IPS-11a (cell line): ENCODE measurements at regions not wholly inside any gene's neighbourhood (a gene's known extent, or its start where the extent isn't known, plus 50 kb on each side); places are given as distances from the start of the nearest gene placed in this dataset.
"Not testable (repeated sequence)": the region's sequence is repeated elsewhere in the genome, so short reads cannot be mapped to it uniquely, and the experiment has no call there.

ENCODE experiments used
- H3K4me3 ChIP-seq: one replicate; pipeline ENCODE4 v1.5.1; 2013; ENCODE audit warnings: low read depth, low read length, control low read depth

DNA sequence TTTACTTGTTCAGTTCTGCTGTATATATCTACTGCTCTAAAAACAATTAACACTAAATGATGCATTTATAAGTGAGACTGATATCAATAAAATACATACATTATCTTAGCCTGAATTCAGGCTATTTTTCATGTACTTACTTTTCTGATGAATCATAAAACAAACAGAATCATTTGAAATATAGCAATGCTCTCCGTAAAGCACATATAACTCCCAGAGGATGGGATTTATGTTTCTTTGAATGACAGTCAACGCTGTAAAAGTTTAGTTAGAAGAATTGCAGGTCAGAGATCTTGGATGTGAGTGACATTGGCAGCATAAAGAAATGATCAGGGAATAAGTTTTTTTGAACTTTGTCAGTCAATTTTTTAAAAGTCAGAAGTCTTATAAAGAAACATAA, 740.2 kb upstream of the NOVA1 start:
- H3K4me3 ChIP-seq, result no peak overlapping the region

DNA sequence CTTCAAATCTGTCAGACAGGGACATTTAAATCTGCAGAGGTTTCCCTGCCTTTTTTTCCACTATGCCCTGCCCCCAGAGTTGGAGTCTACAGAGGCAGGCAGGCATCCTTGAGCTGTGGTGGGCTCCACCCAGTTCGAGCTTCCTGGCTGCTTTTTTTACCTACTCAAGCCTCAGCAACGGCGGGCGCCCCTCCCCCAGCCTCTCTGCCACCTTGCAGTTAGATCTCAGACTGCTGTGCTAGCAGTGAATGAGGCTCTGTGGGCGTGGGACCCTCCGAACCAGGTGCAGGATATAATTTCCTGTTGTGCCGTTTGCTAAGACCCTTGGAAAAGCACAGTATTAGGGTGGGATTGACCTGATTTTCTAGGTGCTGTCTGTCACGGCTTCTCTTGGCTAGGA, 765.2 kb upstream of the NOVA1 start:
- H3K4me3 ChIP-seq, result not testable (repeated sequence)

GRCh38 chr14:27366596-27366995, 768.8 kb upstream of the NOVA1 start:
- no peak overlapping the region for H3K4me3 ChIP-seq

- H3K4me3 ChIP-seq, result no peak overlapping the region
Measured at GRCh38 chr14:27367345-27367744, 769.5 kb upstream of the NOVA1 start.

DNA sequence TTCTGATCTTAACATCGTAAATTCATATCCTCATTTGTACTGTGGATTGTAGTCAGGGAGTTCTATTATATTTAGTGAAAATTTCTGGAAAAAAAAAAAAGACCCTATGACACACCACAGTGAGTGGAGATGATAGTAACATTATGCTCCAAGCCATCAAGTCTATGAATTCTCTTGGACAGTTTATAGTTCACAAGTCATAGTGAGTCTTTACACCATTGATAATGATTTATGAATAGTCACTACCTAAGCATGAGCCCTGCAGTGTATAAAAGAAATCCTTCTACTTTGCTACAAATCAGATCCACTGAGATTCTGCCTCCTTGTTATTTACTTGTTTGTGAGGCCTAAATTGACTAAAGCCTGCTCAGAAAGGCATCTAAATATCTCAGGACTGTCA, 772.2 kb upstream of the NOVA1 start:
- H3K4me3 ChIP-seq, result no peak overlapping the region

- H3K4me3 ChIP-seq, result no peak overlapping the region
Measured at GRCh38 chr14:27370775-27371174, 772.9 kb upstream of the NOVA1 start.

- H3K4me3 ChIP-seq, result no peak overlapping the region
Measured at GRCh38 chr14:27371209-27371608, 773.4 kb upstream of the NOVA1 start.

DNA sequence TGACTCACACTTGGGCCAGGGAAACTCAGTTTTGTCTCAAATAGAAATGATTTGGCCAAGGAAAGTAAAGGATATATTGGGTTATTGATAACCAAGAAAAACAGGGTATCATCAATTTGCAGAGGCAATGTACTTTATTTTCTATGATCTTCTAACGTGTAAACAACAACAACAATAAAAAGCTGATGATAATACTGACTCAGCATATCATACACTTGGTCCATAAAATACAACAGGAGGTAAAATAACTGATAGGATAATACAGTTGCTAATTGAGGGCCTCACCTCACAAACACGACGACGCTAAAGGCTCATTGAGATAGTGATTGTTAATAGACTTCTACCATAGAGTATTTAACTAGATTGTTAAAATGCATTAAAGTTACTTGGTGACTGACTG, 774.0 kb upstream of the NOVA1 start:
- H3K4me3 ChIP-seq, result no peak overlapping the region

DNA sequence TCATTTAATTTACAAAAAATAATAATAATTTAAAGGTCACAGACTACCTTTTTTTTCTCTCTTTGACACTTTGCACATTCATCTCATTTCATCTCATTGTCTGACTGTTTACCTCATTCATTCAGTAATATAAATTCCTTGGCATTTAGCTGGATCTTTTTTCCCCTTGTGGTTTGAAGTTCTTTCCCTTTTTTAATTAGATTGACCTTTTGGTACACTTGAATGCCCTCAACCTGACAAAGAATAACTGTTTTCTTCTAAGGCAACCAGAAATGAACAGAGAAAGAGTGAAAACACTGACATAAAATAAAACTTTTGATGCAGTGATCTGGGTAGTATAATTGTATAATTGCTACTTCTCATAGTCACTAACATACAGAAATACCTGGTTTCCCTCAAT, 774.9 kb upstream of the NOVA1 start:
- no peak overlapping the region for H3K4me3 ChIP-seq

- H3K4me3 ChIP-seq, result no peak overlapping the region
Measured at GRCh38 chr14:27384124-27384523, 786.3 kb upstream of the NOVA1 start.

DNA sequence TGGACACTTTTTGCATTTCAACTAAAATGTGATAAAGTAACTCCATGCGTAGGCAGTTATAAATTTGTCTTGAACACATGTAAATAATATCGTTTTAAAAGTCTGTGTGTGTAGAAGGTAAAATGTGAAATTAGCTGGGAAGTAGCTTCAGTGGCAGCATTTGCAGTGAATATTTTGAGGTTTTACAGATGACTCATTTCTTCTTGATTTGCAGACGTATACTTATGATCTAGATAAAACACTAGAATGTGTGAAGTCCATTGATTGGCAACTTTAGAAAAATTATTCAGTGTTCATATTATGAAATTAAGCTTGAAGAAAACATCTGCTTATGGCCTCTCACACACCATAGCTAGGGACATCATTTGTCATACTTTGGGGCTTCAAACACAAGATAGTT, 788.6 kb upstream of the NOVA1 start:
- no peak overlapping the region for H3K4me3 ChIP-seq

- H3K4me3 ChIP-seq, result no peak overlapping the region
Measured at GRCh38 chr14:27387463-27387862, 789.6 kb upstream of the NOVA1 start.

DNA sequence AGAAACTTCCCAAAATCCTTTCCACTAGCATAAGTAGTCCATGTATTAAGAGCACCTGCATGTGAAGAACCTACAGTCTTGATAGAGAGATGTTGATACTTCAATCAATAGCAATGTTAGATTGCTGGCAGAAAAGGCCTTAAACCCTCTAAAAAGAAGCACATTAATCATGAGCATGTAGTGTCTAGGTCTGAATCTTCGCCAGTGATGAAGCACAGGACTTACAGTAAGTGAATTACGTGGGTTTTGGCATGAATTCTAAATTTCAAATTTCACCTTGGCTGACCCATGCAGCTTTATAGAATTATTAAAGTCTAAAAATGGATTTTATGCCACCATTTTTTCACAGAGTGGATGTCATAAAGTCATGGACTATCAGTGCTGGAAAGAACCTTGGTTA, 791.6 kb upstream of the NOVA1 start:
- no peak overlapping the region for H3K4me3 ChIP-seq

GRCh38 chr14:27390155-27390554, 792.3 kb upstream of the NOVA1 start:
- H3K4me3 ChIP-seq, result no peak overlapping the region

DNA sequence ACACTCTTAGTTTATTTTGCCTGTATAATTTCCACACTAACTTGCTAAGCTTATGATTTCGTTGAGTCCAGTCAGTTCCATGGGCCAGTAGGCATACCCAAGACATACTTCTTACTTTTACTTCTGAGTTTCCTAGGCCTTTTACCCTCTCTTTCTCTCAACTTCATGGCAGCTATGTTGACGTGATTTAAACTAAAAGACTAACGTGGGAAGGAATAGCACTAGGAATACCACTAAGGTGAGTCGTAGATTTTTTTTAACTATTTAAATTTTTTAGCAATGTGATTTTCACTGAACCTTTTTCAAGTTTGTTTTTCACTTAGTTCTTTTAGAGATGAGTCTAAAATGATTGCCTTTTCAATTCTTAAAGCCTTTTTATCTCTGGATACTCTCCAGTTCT, 793.5 kb upstream of the NOVA1 start:
- no peak overlapping the region for H3K4me3 ChIP-seq

DNA sequence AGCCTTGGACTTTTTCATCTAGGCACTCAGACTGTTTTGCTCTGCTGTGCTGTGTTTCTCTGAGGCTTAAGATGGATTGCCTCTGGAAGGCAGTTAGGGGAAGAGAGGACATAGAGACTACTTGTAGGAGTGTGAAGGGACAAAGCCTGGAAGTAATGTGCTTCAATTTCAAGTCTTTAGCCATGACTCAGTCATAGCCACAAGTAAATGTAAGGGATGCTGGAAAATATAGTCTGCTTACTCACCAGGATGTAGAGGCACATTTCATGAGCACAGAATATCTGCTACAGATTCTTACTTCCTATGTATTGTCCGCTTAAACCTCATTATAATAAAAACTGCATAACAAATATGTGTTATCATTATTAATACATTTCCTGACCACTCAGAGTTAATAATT, 794.3 kb upstream of the NOVA1 start:
- no peak overlapping the region for H3K4me3 ChIP-seq

DNA sequence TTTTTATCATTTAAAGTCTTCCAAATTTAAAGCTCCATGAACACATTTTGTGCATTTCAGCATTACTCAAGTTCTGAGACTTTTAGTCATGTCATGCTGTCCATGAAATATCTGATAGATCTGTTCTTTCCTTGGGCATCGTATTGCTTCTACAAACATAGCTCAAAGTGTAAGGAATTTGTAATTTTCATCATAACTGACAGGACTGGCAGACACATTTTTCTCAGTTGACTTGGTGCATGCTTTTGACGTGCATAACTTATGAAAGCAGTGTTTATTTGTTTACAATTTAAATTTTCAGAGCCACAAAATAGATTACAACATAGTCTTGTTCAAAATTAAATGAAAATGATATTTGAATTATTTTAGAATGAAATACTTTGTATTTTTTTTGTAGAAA, 812.1 kb upstream of the NOVA1 start:
- H3K4me3 ChIP-seq, result no peak overlapping the region

GRCh38 chr14:27410981-27411380, 813.1 kb upstream of the NOVA1 start:
- no peak overlapping the region for H3K4me3 ChIP-seq

DNA sequence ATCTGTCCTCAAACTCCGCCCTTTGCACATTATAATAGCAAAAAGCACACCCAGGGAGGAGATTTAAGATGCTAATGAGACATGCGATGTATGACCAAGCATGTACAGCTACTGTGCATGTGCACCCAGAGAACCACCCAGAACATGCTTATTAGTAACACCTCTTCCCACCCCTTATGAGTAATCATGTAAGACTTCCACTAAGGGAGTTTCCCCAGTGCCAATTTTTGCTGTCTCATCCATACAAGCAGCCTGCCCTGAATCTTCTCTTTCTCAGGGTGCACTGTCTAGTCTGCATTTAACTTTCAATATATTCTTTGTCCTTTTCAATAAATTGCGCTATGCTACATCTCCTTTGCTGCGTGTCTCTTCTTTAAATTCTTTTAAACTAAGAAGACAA, 830.0 kb upstream of the NOVA1 start:
- H3K4me3 ChIP-seq, result no peak overlapping the region

DNA sequence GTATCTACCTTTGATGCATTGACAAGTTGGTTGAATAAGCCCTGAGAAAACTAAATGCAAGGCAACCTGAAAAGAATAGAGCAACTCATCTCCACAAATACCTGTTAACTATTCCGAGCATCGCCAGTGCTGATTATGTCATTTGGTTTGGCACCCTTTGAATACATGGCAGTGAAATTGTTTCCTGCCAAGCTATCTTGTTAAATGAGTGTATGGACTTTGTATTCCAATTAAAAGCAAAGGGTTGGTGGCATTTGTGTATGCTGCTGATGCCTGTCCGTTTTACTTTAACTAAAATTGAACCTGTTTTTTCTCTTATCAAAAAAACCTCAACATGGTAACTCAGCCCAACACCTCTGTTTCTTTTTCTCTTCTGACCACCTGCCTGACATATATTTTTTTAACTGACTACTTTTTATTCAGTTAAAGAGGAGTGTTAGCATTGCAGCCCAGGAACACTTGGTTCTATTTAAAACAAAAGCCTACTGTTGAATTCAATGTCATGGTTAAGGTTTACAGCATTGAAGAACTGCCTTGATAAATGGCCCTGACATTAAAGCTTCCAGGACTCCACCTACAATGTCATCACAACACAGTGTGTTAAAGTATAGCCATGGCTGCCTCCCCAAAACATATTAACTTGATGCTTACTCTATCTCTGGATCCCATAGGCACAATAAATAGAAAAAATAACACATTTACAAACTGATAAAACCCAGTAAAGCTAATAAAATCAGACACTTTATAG, 838.3 kb upstream of the NOVA1 start:
- no peak overlapping the region for H3K4me3 ChIP-seq

GRCh38 chr14:27484633-27485032, 886.8 kb upstream of the NOVA1 start:
- no peak overlapping the region for H3K4me3 ChIP-seq

DNA sequence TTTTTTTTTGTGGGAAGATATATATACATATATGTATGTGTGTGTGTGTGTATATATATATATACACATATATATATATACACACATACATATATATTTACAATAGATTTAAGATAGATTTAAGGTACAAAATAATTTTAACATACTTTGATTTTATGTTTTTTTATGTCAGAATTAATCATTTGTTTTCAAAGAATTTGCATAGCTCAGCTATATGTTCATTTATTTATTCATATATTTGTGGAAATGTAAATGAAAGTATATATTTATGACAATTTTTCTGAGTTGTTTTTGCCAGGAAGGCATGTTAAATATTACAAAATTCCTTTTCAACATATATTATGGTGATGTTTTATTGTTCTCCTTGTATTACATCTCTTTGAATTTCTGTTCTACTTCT, 887.4 kb upstream of the NOVA1 start:
- no peak overlapping the region for H3K4me3 ChIP-seq

- H3K4me3 ChIP-seq, result no peak overlapping the region
Measured at GRCh38 chr14:27506272-27506671, 908.4 kb upstream of the NOVA1 start.
